Astrocyte (in vitro differentiated cells and primary cell): ENCODE measurements at regions not wholly inside any gene's neighbourhood (a gene's known extent, or its start where the extent isn't known, plus 50 kb on each side); places are given as distances from the start of the nearest gene placed in this dataset.

Source experiments
- DNase-seq: peaks from one replicate; pipeline ENCODE4 v3.0.0-alpha.2; 2010; ENCODE audit warnings: low read depth
- FAIRE-seq: peaks from 2 replicates; lab custom pipeline; 2011; peaks lifted over from hg19 to GRCh38; lab: Jason Lieb, UNC
- H2AFZ ChIP-seq: 2 replicates; pipeline ENCODE4 v1.6.0; 2012; ENCODE audit warnings: low read depth, low read length, inconsistent platforms
- H3K27ac ChIP-seq: 2 replicates; pipeline ENCODE4 v1.5.1; 2011; ENCODE audit warnings: low read depth, low read length, inconsistent platforms
- H3K27me3 ChIP-seq: 2 replicates; pipeline ENCODE4 v1.6.0; 2011; ENCODE audit warnings: low read length, inconsistent platforms; ENCODE audit not compliant: insufficient read depth
- H3K36me3 ChIP-seq: 2 replicates; pipeline ENCODE4 v1.5.1; 2011; ENCODE audit warnings: low read length, inconsistent platforms; ENCODE audit not compliant: insufficient read depth
- H3K4me1 ChIP-seq: 2 replicates; pipeline ENCODE4 v1.5.1; 2011; ENCODE audit warnings: low read length, inconsistent platforms; ENCODE audit not compliant: insufficient read depth
- H3K4me2 ChIP-seq: 2 replicates; pipeline ENCODE4 v1.6.0; 2012; ENCODE audit warnings: low read length, inconsistent platforms
- H3K4me3 ChIP-seq: 2 replicates; pipeline ENCODE4 v1.5.1; 2011; ENCODE audit warnings: low read depth, mild to moderate bottlenecking, low read length, inconsistent platforms; ENCODE audit not compliant: insufficient read depth
- H3K79me2 ChIP-seq: 2 replicates; pipeline ENCODE4 v1.6.0; 2012; ENCODE audit warnings: mild to moderate bottlenecking, low read length, inconsistent platforms; ENCODE audit not compliant: insufficient read depth
- H3K9ac ChIP-seq: 2 replicates; pipeline ENCODE4 v1.6.0; 2012; ENCODE audit warnings: mild to moderate bottlenecking, low read length, inconsistent platforms
- H3K9me3 ChIP-seq: 2 replicates; pipeline ENCODE4 v1.5.1; 2012; ENCODE audit warnings: low read depth, mild to moderate bottlenecking, low read length, inconsistent platforms; ENCODE audit not compliant: insufficient read depth
- H4K20me1 ChIP-seq: 2 replicates; pipeline ENCODE4 v1.6.0; 2012; ENCODE audit warnings: low read length, inconsistent platforms; ENCODE audit not compliant: insufficient read depth
- H3K27ac Mint-ChIP-seq: one replicate; pipeline ENCODE4 v1.8.0; 2021; ENCODE audit warnings: mild to moderate bottlenecking, mixed read lengths; ENCODE audit not compliant: unreplicated experiment
- H3K27me3 Mint-ChIP-seq: one replicate; pipeline ENCODE4 v1.8.0; 2021; ENCODE audit warnings: low read depth, mixed read lengths; ENCODE audit not compliant: unreplicated experiment
- H3K36me3 Mint-ChIP-seq: one replicate; pipeline ENCODE4 v1.8.0; 2021; ENCODE audit warnings: low read depth, mixed read lengths; ENCODE audit not compliant: unreplicated experiment
- H3K4me1 Mint-ChIP-seq: one replicate; pipeline ENCODE4 v1.8.0; 2021; ENCODE audit warnings: low read depth, mixed read lengths; ENCODE audit not compliant: unreplicated experiment
- H3K4me3 Mint-ChIP-seq: one replicate; pipeline ENCODE4 v1.8.0; 2021; ENCODE audit warnings: mild to moderate bottlenecking, moderate library complexity, mixed read lengths; ENCODE audit not compliant: unreplicated experiment
- H3K9me3 Mint-ChIP-seq: one replicate; pipeline ENCODE4 v1.8.0; 2021; ENCODE audit warnings: mild to moderate bottlenecking, mixed read lengths; ENCODE audit not compliant: unreplicated experiment
- CTCF ChIP-seq: IDR thresholded peaks from 2 replicates; pipeline ENCODE4 v1.5.1; 2011; ENCODE audit warnings: low read depth, mild to moderate bottlenecking, inconsistent platforms, low read length, moderate library complexity; ENCODE audit not compliant: insufficient read depth
- EZH2 ChIP-seq: IDR thresholded peaks from 2 replicates; pipeline ENCODE4 v1.6.1; 2012; ENCODE audit warnings: mild to moderate bottlenecking, low read length, inconsistent platforms; ENCODE audit not compliant: insufficient read depth

GRCh38 chr14:57052705-57053302 lies 215.9 kb downstream of the EXOC5 start:
- Histone ChIP-seq H3K36me3 (no peaks in the 10 kb centered on the region), H2AFZ (no peak overlapping the region), H3K4me1 (no peaks in the 10 kb centered on the region), H3K27me3 (no peaks in the 10 kb centered on the region), H3K79me2 (no peaks in the 10 kb centered on the region), H3K27ac (no peak overlapping the region), H3K4me3 (no peak overlapping the region), H3K4me2 (no peak overlapping the region), H3K9me3 (no peaks in the 10 kb centered on the region), H3K9ac (no peak overlapping the region), H4K20me1 (no peaks in the 10 kb centered on the region)
- H3K27me3 Mint-ChIP-seq: peaks cover 21% of the 10 kb centered on the region
- peaks cover 2% of the 10 kb centered on the region for H3K4me1 Mint-ChIP-seq
- DNase-seq (no peak), FAIRE-seq (no peak)
- no peaks in the 10 kb centered on the region for H3K36me3 Mint-ChIP-seq
- TF ChIP-seq CTCF: no peak
- no peak for TF ChIP-seq EZH2
- no peak overlapping the region for H3K4me3 Mint-ChIP-seq
- peaks cover 1% of the 10 kb centered on the region for H3K9me3 Mint-ChIP-seq
- no peak overlapping the region for H3K27ac Mint-ChIP-seq

DNA sequence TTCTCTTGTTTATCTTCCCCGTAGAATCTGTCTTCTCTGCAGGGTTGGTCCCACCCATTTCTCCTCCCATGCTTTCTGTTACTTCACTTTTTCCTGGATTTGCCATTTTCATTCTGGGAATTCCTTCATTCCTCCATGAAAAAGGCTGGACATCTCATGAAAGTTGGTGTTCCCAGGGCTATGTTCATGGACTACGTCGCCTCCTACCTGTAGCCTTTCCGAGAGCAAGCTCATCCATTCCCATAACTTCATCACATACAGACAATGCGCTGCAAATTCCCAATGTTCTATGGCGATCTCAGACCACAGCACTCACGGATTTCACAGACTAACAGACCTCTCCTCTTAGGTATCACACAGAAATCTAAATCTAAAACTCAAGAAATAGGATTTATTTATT lies 217.1 kb downstream of the EXOC5 start:
- no peak for TF ChIP-seq CTCF
- TF ChIP-seq EZH2: no peak
- Mint-ChIP-seq H3K4me1 (no peaks in the 10 kb centered on the region), H3K9me3 (peaks cover 1% of the 10 kb centered on the region), H3K27me3 (peaks cover 19% of the 10 kb centered on the region), H3K36me3 (no peaks in the 10 kb centered on the region), H3K4me3 (no peak overlapping the region), H3K27ac (no peak overlapping the region)
- H4K20me1 ChIP-seq: no peaks in the 10 kb centered on the region
- no peak overlapping the region for H2AFZ ChIP-seq
- H3K9ac ChIP-seq: no peak overlapping the region
- no peaks in the 10 kb centered on the region for H3K4me1 ChIP-seq
- H3K27ac ChIP-seq: no peak overlapping the region
- H3K4me2 ChIP-seq: no peak overlapping the region
- H3K27me3 ChIP-seq: no peaks in the 10 kb centered on the region
- H3K36me3 ChIP-seq: no peaks in the 10 kb centered on the region
- DNase-seq: no peak
- no peak overlapping the region for H3K4me3 ChIP-seq
- no peaks in the 10 kb centered on the region for H3K9me3 ChIP-seq
- no peak for FAIRE-seq
- no peaks in the 10 kb centered on the region for H3K79me2 ChIP-seq

DNA sequence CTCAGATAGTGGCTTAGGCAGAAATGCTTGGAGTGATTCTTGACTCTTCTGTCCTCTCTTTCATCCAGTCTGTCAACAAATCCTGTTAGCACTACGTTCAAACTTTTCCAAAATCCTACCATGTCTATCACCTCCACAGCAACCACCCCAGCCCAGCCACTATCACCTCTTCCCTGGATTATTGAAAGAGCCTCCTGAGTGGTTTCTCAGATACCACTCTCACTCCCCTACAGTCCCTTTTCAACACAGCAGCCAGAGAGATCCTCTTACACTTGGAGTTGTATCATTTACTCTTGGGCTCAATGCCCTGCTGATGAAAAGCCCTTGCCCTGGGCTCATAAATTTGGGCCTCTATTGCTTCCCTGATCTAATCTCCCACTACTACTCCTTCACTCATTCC lies 218.9 kb downstream of the EXOC5 start:
- Histone ChIP-seq H4K20me1 (no peaks in the 10 kb centered on the region), H3K79me2 (no peaks in the 10 kb centered on the region), H3K9me3 (no peaks in the 10 kb centered on the region), H3K4me3 (no peak overlapping the region), H3K36me3 (no peaks in the 10 kb centered on the region), H3K27me3 (no peaks in the 10 kb centered on the region), H3K4me1 (no peaks in the 10 kb centered on the region), H2AFZ (no peak overlapping the region), H3K4me2 (no peak overlapping the region), H3K27ac (no peak overlapping the region), H3K9ac (no peak overlapping the region)
- Mint-ChIP-seq H3K4me3 (no peak overlapping the region), H3K9me3 (peaks cover 1% of the 10 kb centered on the region), H3K4me1 (no peaks in the 10 kb centered on the region), H3K27ac (no peak overlapping the region), H3K27me3 (peaks cover 22% of the 10 kb centered on the region), H3K36me3 (no peaks in the 10 kb centered on the region)
- FAIRE-seq (no peak), DNase-seq (no peak)
- no peak for TF ChIP-seq EZH2
- no peak for TF ChIP-seq CTCF
